NCI-H2227 treated with DMSO at 0.1 percent for 48 hours (cell line): ENCODE measurements at regions not wholly inside any gene's neighbourhood (a gene's known extent, or its start where the extent isn't known, plus 50 kb on each side); places are given as distances from the start of the nearest gene placed in this dataset.

Experiments used
- DNase-seq: peaks from one replicate; lab custom pipeline; 2025; lab: John Stamatoyannopoulos, UW

GRCh38 chr4:4735870-4736269, 123.6 kb upstream of the MSX1 start:
- no peak for DNase-seq

- no peak for DNase-seq
Observed at GRCh38 chr4:4735136-4735750, 124.2 kb upstream of the MSX1 start.

GRCh38 chr4:4734425-4734824, 125.0 kb upstream of the MSX1 start:
- DNase-seq = no peak

GRCh38 chr4:4733663-4734062, 125.8 kb upstream of the MSX1 start:
- DNase-seq = no peak

GRCh38 chr4:4730249-4730648, 129.2 kb upstream of the MSX1 start:
- DNase-seq = no peak

- DNase-seq = no peak
Observed at GRCh38 chr4:4729206-4729605, 130.3 kb upstream of the MSX1 start.

GRCh38 chr4:4727536-4727935, 131.9 kb upstream of the MSX1 start:
- no peak for DNase-seq

GRCh38 chr4:4726051-4726450, 133.4 kb upstream of the MSX1 start:
- DNase-seq = no peak

- no peak for DNase-seq
Observed at GRCh38 chr4:4724321-4724720, 135.1 kb upstream of the MSX1 start.

GRCh38 chr4:4721636-4722035, 137.8 kb upstream of the MSX1 start:
- no peak for DNase-seq

GRCh38 chr4:4720646-4721045, 138.8 kb upstream of the MSX1 start:
- no peak for DNase-seq

GRCh38 chr4:4719436-4719835, 140.0 kb upstream of the MSX1 start:
- no peak for DNase-seq

GRCh38 chr4:4717692-4718091, 141.8 kb upstream of the MSX1 start:
- no peak for DNase-seq

GRCh38 chr4:4714331-4714730, 145.1 kb upstream of the MSX1 start:
- no peak for DNase-seq

GRCh38 chr4:4712800-4713528, 146.5 kb upstream of the MSX1 start:
- no peak for DNase-seq

- no peak for DNase-seq
Observed at GRCh38 chr4:4711902-4712301, 147.6 kb upstream of the MSX1 start.

- DNase-seq = no peak
Observed at GRCh38 chr4:4709736-4710135, 149.7 kb upstream of the MSX1 start.

- DNase-seq = no peak
Observed at GRCh38 chr4:4704267-4704666, 155.2 kb upstream of the MSX1 start.

- no peak for DNase-seq
Observed at GRCh38 chr4:4697584-4697983, 155.7 kb upstream of the STX18 start.

GRCh38 chr4:4696530-4696929, 154.7 kb upstream of the STX18 start:
- DNase-seq = no peak

GRCh38 chr4:4695497-4695896, 153.6 kb upstream of the STX18 start:
- DNase-seq = no peak

- no peak for DNase-seq
Observed at GRCh38 chr4:4694827-4695226, 153.0 kb upstream of the STX18 start.

- DNase-seq = peak; percentile 14
Observed at GRCh38 chr4:4694296-4694772, 152.5 kb upstream of the STX18 start.

- no peak for DNase-seq
Observed at GRCh38 chr4:4693755-4694295, 152.0 kb upstream of the STX18 start.
